ENCODE measurements at regions not wholly inside any gene's neighbourhood (a gene's known extent, or its start where the extent isn't known, plus 50 kb on each side); places are given as distances from the start of the nearest gene placed in this dataset.
A peak's percentile ranks its signal among the peaks of the same experiment; 100 is the strongest.

DNA sequence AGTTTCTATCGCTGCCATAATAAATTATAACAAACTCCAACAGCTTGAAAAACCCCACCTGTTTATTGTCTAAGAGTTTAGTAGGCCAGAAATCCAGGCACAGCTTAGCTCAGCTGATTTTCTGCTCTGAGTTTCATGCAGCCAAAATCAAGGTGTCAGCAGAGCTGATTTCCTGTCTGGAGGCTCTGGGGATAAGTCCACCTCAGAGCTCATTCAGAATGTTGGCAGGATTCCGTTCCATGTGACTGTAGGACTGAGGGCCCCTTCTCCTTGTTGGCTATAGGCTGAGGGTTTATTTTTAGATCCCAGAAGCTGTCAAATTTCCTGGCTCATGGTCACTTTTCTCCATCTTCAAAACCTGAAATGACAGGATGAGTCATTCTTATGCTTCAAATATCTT, 91.6 kb upstream of the CHODL start:
- POLR2A ChIA-PET: no interaction called here
- peaks cover 30% of the 10 kb centered on the region for H3K4me1 ChIP-seq (ENCODE audit: control insufficient read depth, extremely low read depth, insufficient read depth, low read length)
- no peaks in the 10 kb centered on the region for H3K36me3 ChIP-seq (ENCODE audit: control insufficient read depth in 2 of 2, extremely low read depth in 1 of 2, insufficient read depth in 2 of 2, low read length in 2 of 2)
- no peak overlapping the region for H3K4me3 ChIP-seq (replicated peaks in 1 of 3; ENCODE audit: insufficient read depth in 1 of 3, low read depth in 1 of 3, low read length in 3 of 3)
- FAIRE-seq (peak; percentile 63), DNase-seq (ENCODE audit: low read depth, low spot score) (peak; percentile 20)
- H3K4me2 ChIP-seq (ENCODE audit: insufficient read depth, low read length): no peak overlapping the region
- H3K27ac ChIP-seq (ENCODE audit: insufficient read depth, low read depth, low read length): no peak overlapping the region
- intact Hi-C loops (cut with micrococcal nuclease): no loop called here
- no peaks in the 10 kb centered on the region for H3K9me3 ChIP-seq (replicated peaks; ENCODE audit: control insufficient read depth, insufficient read depth, low read length)
- H4K20me1 ChIP-seq (replicated peaks; ENCODE audit: control insufficient read depth, extremely low read depth, insufficient read depth, low read length): no peaks in the 10 kb centered on the region
- H3K79me2 ChIP-seq (ENCODE audit: control insufficient read depth, insufficient read depth, low read length): no peaks in the 10 kb centered on the region
- H2AFZ ChIP-seq (ENCODE audit: low read depth, low read length): no peak overlapping the region
- H3K9ac ChIP-seq (replicated peaks; ENCODE audit: extremely low read depth, insufficient read depth, low read length): no peak overlapping the region
- TF ChIP-seq JUN (IDR thresholded peaks at IDR 0.05; ENCODE audit: borderline replicate concordance, insufficient read depth, insufficient read length, low read depth) (peak; percentile 34), POLR2AphosphoS5 (IDR thresholded peaks at IDR 0.05; ENCODE audit: insufficient read depth, low read depth, low read length) (no peak), FOS (IDR thresholded peaks at IDR 0.05; ENCODE audit: borderline replicate concordance, insufficient read depth, low read length) (no peak)
- dilution Hi-C loops (cut with MboI; ENCODE audit: extremely low pct_ligation_motif_present, low sequenced_read_pairs): no loop called here
- H3K9me1 ChIP-seq (replicated peaks; ENCODE audit: control insufficient read depth, extremely low read depth, insufficient read depth, low read length): no peaks in the 10 kb centered on the region
- CTCF ChIA-PET: interaction anchor here (0.9 to 1.0 kb wide), 2 partner anchors 11 to 112 kb away, joined by 4 to 6 read pairs; no protein-coding TSS in a partner anchor
- no TSS peak for BruUV-seq (replicated peaks)
- H3K27me3 ChIP-seq (ENCODE audit: control insufficient read depth in 2 of 2, insufficient read depth in 2 of 2, low read length in 2 of 2): no peaks in the 10 kb centered on the region

DNA sequence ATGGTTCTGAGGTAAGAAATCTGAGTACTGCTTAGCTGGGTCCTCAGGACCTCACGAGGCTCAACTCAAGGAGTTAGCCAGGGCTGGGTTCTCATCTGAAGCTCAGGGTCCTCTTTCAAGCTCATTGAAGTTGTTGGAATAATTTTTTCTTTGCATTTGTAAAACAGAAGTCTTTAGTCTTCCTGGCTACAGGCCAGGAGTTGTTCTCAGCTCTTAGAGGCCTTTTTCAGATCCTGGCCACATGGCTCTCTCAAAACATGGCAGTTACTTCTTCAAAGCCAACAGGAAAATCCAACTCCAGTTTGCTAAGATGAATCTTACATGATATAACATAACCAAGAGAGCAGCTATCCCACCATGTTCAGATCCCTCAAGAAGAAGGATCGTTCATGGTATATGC, 92.3 kb upstream of the CHODL start:
- dilution Hi-C loops (cut with MboI; ENCODE audit: extremely low pct_ligation_motif_present, low sequenced_read_pairs) (no loop called here), intact Hi-C loops (cut with micrococcal nuclease) (no loop called here)
- Histone ChIP-seq H3K9me1 (replicated peaks; ENCODE audit: control insufficient read depth, extremely low read depth, insufficient read depth, low read length) (no peaks in the 10 kb centered on the region), H3K4me2 (ENCODE audit: insufficient read depth, low read length) (no peak overlapping the region), H3K4me3 (replicated peaks in 1 of 3; ENCODE audit: insufficient read depth in 1 of 3, low read depth in 1 of 3, low read length in 3 of 3) (no peak overlapping the region), H3K9ac (replicated peaks; ENCODE audit: extremely low read depth, insufficient read depth, low read length) (no peak overlapping the region), H3K79me2 (ENCODE audit: control insufficient read depth, insufficient read depth, low read length) (no peaks in the 10 kb centered on the region), H3K27me3 (ENCODE audit: control insufficient read depth in 2 of 2, insufficient read depth in 2 of 2, low read length in 2 of 2) (no peaks in the 10 kb centered on the region), H4K20me1 (replicated peaks; ENCODE audit: control insufficient read depth, extremely low read depth, insufficient read depth, low read length) (no peaks in the 10 kb centered on the region), H3K36me3 (ENCODE audit: control insufficient read depth in 2 of 2, extremely low read depth in 1 of 2, insufficient read depth in 2 of 2, low read length in 2 of 2) (no peaks in the 10 kb centered on the region), H3K9me3 (replicated peaks; ENCODE audit: control insufficient read depth, insufficient read depth, low read length) (no peaks in the 10 kb centered on the region), H2AFZ (ENCODE audit: low read depth, low read length) (no peak overlapping the region), H3K27ac (ENCODE audit: insufficient read depth, low read depth, low read length) (no peak overlapping the region), H3K4me1 (ENCODE audit: control insufficient read depth, extremely low read depth, insufficient read depth, low read length) (peaks cover 30% of the 10 kb centered on the region)
- ChIA-PET POLR2A (no interaction called here), CTCF (interaction anchor here (0.9 to 1.0 kb wide), 2 partner anchors 12 to 112 kb away, joined by 4 to 6 read pairs; no protein-coding TSS in a partner anchor)
- no peak for FAIRE-seq
- TF ChIP-seq, protein P1, sequence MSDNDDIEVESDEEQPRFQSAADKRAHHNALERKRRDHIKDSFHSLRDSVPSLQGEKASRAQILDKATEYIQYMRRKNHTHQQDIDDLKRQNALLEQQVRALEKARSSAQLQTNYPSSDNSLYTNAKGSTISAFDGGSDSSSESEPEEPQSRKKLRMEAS (IDR thresholded peaks at IDR 0.05; ENCODE audit: insufficient read depth, insufficient read length): no peak
- TF ChIP-seq, protein P2, sequence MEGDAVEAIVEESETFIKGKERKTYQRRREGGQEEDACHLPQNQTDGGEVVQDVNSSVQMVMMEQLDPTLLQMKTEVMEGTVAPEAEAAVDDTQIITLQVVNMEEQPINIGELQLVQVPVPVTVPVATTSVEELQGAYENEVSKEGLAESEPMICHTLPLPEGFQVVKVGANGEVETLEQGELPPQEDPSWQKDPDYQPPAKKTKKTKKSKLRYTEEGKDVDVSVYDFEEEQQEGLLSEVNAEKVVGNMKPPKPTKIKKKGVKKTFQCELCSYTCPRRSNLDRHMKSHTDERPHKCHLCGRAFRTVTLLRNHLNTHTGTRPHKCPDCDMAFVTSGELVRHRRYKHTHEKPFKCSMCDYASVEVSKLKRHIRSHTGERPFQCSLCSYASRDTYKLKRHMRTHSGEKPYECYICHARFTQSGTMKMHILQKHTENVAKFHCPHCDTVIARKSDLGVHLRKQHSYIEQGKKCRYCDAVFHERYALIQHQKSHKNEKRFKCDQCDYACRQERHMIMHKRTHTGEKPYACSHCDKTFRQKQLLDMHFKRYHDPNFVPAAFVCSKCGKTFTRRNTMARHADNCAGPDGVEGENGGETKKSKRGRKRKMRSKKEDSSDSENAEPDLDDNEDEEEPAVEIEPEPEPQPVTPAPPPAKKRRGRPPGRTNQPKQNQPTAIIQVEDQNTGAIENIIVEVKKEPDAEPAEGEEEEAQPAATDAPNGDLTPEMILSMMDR (IDR thresholded peaks at IDR 0.05; ENCODE audit: extremely low read depth in 1 of 2, insufficient read depth in 1 of 2, low read depth in 1 of 2, low read length in 2 of 2): no peak
- TF ChIP-seq JUN (IDR thresholded peaks at IDR 0.05; ENCODE audit: borderline replicate concordance, insufficient read depth, insufficient read length, low read depth) (no peak), EZH2 (IDR thresholded peaks at IDR 0.05; ENCODE audit: borderline replicate concordance, low read depth, low read length, severe bottlenecking) (no peak), MYC (IDR thresholded peaks at IDR 0.05; ENCODE audit: low read depth, low read length) (no peak), POLR2A (IDR thresholded peaks at IDR 0.05; ENCODE audit: low read depth, low read length) (no peak), POLR2AphosphoS5 (IDR thresholded peaks at IDR 0.05; ENCODE audit: insufficient read depth, low read depth, low read length) (no peak), FOS (IDR thresholded peaks at IDR 0.05; ENCODE audit: borderline replicate concordance, insufficient read depth, low read length) (no peak), GATA2 (IDR thresholded peaks at IDR 0.05; ENCODE audit: insufficient read depth, insufficient read length, low read depth, low read length) (no peak)
- no peak for DNase-seq (ENCODE audit: low read depth, low spot score)
- BruUV-seq (replicated peaks): no TSS peak

Measured in endothelial cell of umbilical vein (primary cell).